Body of pancreas (tissue), 4 donors: ENCODE measurements at regions not wholly inside any gene's neighbourhood (a gene's known extent, or its start where the extent isn't known, plus 50 kb on each side); places are given as distances from the start of the nearest gene placed in this dataset.

Source experiments
- ATAC-seq: fragments of 150-250 bp; one replicate; pipeline ENCODE4 v1.9.1; 2016
- DNase-seq, 4 donors: peaks; one replicate each; pipeline ENCODE4 v3.0.0-alpha.2; 2019
- H3K27ac ChIP-seq, 4 donors: fragments of 200-600 bp; sonication (generic); 1 replicate in 3 of 4; 2 replicates in 1 of 4; pipeline versions ENCODE4 v1.5.1 to v1.6.1; 2016 to 2019; ENCODE audit warnings: mild to moderate bottlenecking in 1 of 4, mixed read lengths in 1 of 4, moderate library complexity in 1 of 4
- H3K27me3 ChIP-seq, 2 donors: fragments of 200-600 bp; sonication (generic); one replicate each; pipeline ENCODE4 v1.6.0; 2016; ENCODE audit warnings: mild to moderate bottlenecking in 1 of 2
- H3K36me3 ChIP-seq, 2 donors: fragments of 200-600 bp; sonication (generic); replicated peaks in 1 of 2; 2 replicates each; pipeline ENCODE4 v1.5.1; 2016; ENCODE audit warnings: low read depth in 2 of 2; ENCODE audit not compliant: insufficient read depth in 1 of 2
- H3K4me1 ChIP-seq: fragments of 200-600 bp; sonication (generic); one replicate; pipeline ENCODE4 v1.6.0; 2016
- H3K4me3 ChIP-seq, 2 donors: fragments of 200-600 bp; sonication (generic); 1 replicate in 1 of 2; 2 replicates in 1 of 2; pipeline ENCODE4 v1.5.1; 2016 to 2019
- H3K9me3 ChIP-seq, 3 donors: fragments of 200-600 bp; sonication (generic); 1 replicate in 2 of 3; 2 replicates in 1 of 3; pipeline ENCODE4 v1.5.1; 2016
- POLR2A ChIP-seq, 3 donors: fragments of 450-650 bp; IDR thresholded peaks; one replicate each; pipeline ENCODE4 v1.6.1; 2016; ENCODE audit warnings: antibody characterized with exemption in 3 of 3, mild to moderate bottlenecking in 2 of 3
- WGBS, 2 donors: methylation state at CpG; one replicate each; pipeline ENCODE4 v1.1.5; 2017; 5-methylcytosine and 5-hydroxymethylcytosine counted together
- intact Hi-C: fragments of 100-400 bp; cut with DNase I; formaldehyde crosslinking; loops from one replicate; pipeline ENCODE4 v1.15.1; 2023
- TF ChIP-seq, protein P1 (sequence below), 7 experiments: fragments of 450-650 bp in 4 of 7; fragments of 200-600 bp in 3 of 7; sonication (generic) in 3 of 7; IDR thresholded peaks; one replicate each; pipeline ENCODE4 v1.5.1; 2016 to 2019; ENCODE audit warnings: antibody characterized with exemption in 7 of 7

DNA sequence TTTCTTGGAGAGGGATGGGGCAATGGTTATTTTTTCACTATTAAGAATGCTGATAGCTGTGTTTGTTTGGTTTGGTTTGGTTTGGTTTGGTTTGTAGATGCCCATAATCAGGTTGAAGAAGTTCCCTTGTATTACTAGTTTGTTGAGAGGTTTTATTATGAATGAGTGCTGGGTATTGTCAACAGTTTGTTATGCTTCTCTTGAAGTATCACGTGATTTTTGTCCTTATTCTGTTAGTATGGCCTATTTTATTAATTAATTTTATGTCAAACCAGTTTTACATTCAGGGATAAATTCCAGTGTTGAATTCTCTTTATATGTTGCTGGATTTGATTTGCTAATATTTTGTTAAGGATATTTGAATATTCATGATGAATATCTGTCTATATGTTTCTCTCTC lies 449.8 kb upstream of the NWD2 start:
- TF ChIP-seq POLR2A (IDR thresholded peaks at IDR 0.05): no peak
- TF ChIP-seq, protein P1, sequence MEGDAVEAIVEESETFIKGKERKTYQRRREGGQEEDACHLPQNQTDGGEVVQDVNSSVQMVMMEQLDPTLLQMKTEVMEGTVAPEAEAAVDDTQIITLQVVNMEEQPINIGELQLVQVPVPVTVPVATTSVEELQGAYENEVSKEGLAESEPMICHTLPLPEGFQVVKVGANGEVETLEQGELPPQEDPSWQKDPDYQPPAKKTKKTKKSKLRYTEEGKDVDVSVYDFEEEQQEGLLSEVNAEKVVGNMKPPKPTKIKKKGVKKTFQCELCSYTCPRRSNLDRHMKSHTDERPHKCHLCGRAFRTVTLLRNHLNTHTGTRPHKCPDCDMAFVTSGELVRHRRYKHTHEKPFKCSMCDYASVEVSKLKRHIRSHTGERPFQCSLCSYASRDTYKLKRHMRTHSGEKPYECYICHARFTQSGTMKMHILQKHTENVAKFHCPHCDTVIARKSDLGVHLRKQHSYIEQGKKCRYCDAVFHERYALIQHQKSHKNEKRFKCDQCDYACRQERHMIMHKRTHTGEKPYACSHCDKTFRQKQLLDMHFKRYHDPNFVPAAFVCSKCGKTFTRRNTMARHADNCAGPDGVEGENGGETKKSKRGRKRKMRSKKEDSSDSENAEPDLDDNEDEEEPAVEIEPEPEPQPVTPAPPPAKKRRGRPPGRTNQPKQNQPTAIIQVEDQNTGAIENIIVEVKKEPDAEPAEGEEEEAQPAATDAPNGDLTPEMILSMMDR (IDR thresholded peaks at IDR 0.05): no peak
- DNase-seq (no peak), ATAC-seq (no peak)
- H3K4me1 ChIP-seq: no peaks in the 10 kb centered on the region
- intact Hi-C loops: no loop called here
- H3K36me3 ChIP-seq: no peaks in the 10 kb centered on the region
- 30 to 44% methylated on average over 1 of the region's 1 CpG for WGBS, 2 donors
- H3K27ac ChIP-seq: no peak overlapping the region
- no peaks in the 10 kb centered on the region for H3K9me3 ChIP-seq
- H3K4me3 ChIP-seq: no peak overlapping the region
- no peaks in the 10 kb centered on the region for H3K27me3 ChIP-seq

DNA sequence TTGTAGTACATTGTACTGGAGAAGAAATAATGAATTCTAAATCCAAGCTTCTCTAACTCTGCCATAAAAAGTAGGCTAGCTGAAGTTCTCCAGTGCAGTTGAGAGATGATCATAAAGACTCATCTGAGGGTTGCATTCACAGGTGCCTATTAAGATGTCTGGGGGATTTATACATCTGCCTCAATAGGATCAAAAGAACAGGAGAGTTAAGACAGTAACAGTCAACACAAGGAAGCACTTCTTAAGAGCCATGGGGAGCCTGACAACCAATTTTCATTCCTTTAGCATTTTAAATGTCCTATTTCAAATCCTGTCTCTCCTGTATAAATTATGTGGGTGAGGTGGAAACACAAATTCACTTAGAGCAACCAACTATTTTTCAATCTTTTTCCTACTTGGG lies 432.4 kb upstream of the NWD2 start:
- no peaks in the 10 kb centered on the region for H3K9me3 ChIP-seq
- H3K27ac ChIP-seq: no peak overlapping the region
- intact Hi-C loops: no loop called here
- H3K4me3 ChIP-seq: no peak overlapping the region
- TF ChIP-seq POLR2A (IDR thresholded peaks at IDR 0.05): no peak
- TF ChIP-seq, protein P1 (IDR thresholded peaks at IDR 0.05): no peak
- no peak for DNase-seq
- no peaks in the 10 kb centered on the region for H3K36me3 ChIP-seq
- ATAC-seq: no peak
- H3K27me3 ChIP-seq: no peaks in the 10 kb centered on the region
- no peaks in the 10 kb centered on the region for H3K4me1 ChIP-seq

DNA sequence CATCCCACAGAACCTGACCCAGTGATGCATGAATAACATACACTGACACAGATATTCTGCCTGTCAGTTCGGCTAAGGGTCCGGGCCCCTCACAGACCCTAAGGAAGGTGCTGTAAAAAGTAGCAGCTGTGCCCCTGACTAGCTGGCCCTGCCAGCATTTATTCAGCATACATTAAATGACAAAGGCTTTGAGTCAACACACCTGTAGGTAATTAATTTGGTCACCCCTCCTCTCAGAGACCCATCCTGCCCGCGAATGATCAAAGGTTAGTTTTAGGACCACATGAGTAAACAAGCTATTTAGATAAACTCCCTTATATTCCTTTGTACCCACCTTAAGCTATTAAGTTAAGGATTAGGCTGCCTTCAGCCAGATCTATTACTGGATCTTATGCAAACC lies 429.0 kb upstream of the NWD2 start:
- no peaks in the 10 kb centered on the region for H3K27me3 ChIP-seq
- H3K4me3 ChIP-seq: no peak overlapping the region
- H3K27ac ChIP-seq: no peak overlapping the region
- no peaks in the 10 kb centered on the region for H3K36me3 ChIP-seq
- TF ChIP-seq, protein P1 (IDR thresholded peaks at IDR 0.05): no peak
- no peak for TF ChIP-seq POLR2A (IDR thresholded peaks at IDR 0.05)
- ATAC-seq (no peak), DNase-seq (no peak)
- H3K4me1 ChIP-seq: no peaks in the 10 kb centered on the region
- H3K9me3 ChIP-seq: no peaks in the 10 kb centered on the region
- intact Hi-C loops: no loop called here
- 40 to 54% methylated on average over 4 of the region's 4 CpGs for WGBS, 2 donors

DNA sequence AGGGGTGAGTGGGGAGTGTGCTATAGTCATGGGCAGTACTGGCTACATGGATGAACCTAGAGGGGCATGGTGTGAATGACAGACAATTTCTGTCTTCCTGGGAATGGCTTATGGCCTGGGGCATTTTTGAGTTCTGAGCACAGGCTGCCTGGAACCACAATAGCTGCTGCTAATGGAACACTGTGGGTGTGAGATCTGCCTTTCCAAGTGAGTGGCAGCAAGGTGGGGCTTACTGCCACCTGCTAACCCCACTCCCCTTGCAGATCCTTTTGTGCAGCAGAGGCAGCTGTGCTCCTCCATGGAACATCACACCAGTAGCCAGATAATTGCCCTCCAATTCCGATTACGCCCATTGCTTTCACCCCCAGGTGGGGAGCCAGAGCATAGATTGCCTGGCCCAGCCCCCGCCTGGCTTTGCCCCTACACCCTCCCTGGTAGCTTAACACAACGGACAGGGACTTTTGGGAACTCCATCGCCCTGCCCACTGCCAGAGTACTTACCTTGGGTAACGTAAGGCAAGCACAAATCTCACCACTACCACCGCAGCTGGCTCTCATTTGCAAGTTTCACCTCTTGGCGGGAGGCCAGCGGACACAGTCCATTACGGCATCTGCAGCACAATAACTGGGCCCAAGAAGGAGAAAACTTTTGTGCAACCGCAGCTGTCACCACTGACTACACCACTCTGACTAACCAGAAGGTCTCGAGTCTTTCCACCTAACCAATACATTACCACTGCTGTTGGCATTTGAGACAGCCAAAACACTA lies 421.2 kb upstream of the NWD2 start:
- ATAC-seq (no peak), DNase-seq (no peak)
- Histone ChIP-seq H3K4me3 (no peak overlapping the region), H3K36me3 (no peaks in the 10 kb centered on the region), H3K4me1 (no peaks in the 10 kb centered on the region), H3K9me3 (no peaks in the 10 kb centered on the region), H3K27ac (no peak overlapping the region), H3K27me3 (no peaks in the 10 kb centered on the region)
- intact Hi-C loops: no loop called here
- WGBS, 2 donors: 70 to 76% methylated on average over 12 of the region's 12 CpGs
- TF ChIP-seq, protein P1 (IDR thresholded peaks at IDR 0.05): no peak
- TF ChIP-seq POLR2A (IDR thresholded peaks at IDR 0.05): no peak

DNA sequence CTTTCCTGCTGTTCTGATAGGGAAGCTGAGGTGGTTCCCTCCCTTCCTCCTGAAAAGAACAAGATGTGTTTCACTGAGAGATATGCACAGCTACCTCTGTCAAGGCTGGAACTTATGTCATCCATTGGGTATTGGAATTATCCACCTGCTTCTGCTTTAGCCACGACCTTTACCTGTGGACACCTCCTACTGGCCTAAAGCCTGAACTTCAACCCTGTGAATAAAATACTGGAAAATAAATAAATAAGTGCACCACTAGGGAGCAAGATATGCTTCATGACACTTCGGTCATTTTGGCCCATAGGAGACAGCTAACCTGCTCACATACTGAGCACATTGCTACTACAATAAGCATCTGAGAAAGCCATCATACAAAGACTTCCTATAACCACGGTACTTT lies 419.9 kb upstream of the NWD2 start:
- 47 to 59% methylated on average over 3 of the region's 3 CpGs for WGBS, 2 donors
- H3K36me3 ChIP-seq: no peaks in the 10 kb centered on the region
- no peaks in the 10 kb centered on the region for H3K4me1 ChIP-seq
- no peak overlapping the region for H3K4me3 ChIP-seq
- intact Hi-C loops: no loop called here
- H3K27me3 ChIP-seq: no peaks in the 10 kb centered on the region
- H3K27ac ChIP-seq: no peak overlapping the region
- TF ChIP-seq, protein P1 (IDR thresholded peaks at IDR 0.05): no peak
- no peak for TF ChIP-seq POLR2A (IDR thresholded peaks at IDR 0.05)
- no peak for ATAC-seq
- DNase-seq: no peak
- no peaks in the 10 kb centered on the region for H3K9me3 ChIP-seq
